OCI-M1 (cell line): ENCODE measurements at regions not wholly inside any gene's neighbourhood (a gene's known extent, or its start where the extent isn't known, plus 50 kb on each side); places are given as distances from the start of the nearest gene placed in this dataset.
"Not testable (repeated sequence)": the region's sequence is repeated elsewhere in the genome, so short reads cannot be mapped to it uniquely, and the experiment has no call there.

Experiments used
- DNase-seq: peaks from one replicate; lab custom pipeline; 2025; lab: John Stamatoyannopoulos, UW

DNA sequence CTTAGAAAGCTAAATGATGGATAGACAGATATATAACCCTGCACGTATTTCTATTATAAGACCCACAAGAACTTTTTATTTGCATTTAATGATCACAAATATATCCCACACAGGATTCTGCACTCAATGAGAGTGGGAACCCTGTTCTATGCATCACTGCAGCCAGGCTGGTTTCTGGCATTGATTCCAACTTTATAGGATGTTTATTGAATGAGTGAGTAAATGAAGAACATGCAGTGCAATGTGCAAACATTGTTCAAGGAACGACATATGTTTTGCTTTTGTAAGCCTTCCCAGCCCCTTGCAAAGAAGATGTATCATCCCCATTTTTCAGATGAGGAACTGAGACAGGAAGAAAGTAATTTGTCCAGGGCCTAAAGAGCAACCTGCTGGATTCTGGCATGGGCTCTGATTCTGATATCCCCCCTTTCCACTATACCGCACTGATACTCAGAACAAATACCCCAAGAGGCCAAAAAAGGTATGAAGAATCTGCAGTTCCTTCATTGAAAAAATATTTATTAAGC is 246.3 kb downstream of the LACC1 start:
- no peak for DNase-seq

DNA sequence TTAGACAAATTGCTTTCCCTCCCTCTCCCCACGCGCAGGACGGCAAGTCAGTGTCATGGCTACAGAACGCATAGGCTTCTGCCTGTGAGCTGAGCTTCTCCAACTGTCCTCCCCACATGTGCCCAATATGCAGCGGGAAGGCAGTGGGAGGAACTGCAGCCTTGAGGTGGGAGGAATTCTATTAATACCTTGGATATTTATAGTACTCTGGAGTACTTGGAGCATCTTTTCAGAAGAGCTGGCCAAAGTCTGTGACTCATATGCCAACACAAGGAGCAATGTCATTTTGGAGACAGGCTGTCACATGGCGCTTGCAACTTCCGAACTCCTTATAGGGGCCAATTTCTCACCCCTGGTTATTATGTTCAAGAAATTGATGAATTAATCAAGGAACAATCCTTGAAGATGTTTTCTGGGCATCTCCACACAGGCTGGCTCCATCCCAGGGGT is 245.0 kb upstream of the SERP2 start:
- DNase-seq = no peak

DNA sequence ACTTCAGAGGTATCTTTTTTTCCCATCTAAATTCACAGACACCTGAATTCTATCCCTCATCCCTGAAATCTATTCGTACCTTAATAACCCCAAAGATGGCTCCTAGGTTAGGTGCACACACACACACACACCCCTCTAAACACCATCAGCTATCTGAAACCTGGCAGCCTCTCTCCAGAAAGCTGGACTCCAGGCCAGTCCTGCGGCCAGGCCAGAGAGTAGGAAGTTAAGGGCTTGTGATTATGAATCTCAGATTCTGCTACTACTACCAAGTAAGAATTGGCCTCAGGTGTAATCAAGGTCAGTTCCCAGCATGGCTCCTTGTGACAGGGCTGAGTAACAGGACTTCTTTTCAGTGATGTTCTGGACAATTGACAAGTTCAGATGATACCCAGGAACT is 244.2 kb upstream of the SERP2 start:
- no peak for DNase-seq

DNA sequence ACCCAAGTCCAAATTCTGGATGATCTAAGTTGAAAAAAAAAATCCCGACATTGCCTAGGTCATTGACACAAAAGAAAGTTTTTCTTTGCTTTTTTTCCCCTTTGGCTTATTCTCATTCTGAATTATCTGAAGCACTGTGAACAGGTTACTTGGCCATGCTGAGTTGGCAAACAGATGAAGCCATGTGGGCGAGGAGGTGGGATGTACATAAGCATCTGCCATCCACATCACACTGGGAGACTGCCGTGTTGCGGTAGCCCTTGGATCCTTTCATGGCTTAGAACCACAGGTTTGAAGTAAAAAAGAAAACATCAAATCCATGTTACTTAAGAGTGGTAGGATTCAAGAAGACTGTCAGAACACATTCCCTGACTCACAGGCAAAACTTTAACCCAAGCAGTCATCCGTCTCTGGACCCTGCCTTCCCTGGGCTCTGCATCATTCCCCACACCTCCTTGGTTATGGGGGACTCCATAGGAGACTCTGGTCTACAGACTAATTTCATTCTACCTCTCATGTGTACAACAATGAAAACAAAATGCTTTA is 242.5 kb upstream of the SERP2 start:
- DNase-seq = no peak

DNA sequence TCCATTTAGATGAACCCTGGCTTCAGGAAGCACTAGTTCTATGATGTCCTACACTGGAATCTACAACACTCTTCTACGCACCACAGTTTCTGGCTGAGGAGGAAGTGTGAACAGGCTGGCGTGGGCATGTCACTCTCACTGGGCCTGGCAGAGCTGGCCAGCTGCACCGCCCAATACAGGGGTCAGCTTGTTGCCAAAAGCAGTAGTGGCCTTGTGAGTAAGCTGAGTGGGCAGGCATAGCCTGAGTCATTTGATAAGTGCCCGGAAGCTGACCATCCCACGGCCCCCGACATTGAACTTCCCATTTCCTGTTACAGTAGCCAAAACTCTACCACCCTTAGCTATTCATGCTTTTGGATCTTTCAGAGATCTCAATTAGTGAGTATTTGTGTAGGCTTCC is 240.9 kb upstream of the SERP2 start:
- DNase-seq = peak; percentile 45

DNA sequence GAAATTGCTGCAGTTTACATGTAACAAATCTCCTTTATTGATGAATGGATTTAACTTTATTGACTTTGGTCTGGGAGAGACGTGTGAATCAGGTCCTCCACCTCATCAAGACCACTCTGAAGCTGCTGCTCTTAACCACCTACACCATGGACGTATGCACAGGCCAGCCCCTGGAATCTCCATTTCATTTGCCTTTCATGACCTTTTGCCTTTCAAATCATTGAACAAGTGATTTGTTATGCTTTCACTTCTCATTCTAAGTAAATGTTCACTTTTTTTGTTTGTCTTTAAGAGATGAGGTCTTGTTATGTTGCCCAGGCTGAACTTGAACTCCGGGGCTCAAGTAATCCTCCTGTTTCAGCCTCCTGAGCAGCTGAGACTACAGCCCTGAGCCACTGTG is 240.0 kb upstream of the SERP2 start:
- DNase-seq = no peak

DNA sequence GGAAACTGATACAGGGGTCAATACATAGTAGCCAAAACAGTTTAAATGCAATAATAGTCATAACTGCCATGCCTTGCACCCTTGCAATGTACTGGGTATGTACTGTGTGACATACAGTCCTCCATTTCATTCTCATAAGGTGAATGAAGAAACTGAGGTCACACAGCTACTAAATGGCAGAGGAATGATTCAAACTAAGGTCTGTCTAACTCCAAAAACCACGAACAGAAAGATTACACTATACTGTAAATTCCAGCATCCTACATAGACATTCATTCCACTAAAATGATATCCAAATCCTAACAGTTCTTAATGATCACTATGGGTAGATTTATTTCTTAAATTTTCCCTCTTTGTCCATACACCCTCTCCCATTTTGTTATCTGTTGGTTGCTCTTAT is 238.1 kb upstream of the SERP2 start:
- no peak for DNase-seq

DNA sequence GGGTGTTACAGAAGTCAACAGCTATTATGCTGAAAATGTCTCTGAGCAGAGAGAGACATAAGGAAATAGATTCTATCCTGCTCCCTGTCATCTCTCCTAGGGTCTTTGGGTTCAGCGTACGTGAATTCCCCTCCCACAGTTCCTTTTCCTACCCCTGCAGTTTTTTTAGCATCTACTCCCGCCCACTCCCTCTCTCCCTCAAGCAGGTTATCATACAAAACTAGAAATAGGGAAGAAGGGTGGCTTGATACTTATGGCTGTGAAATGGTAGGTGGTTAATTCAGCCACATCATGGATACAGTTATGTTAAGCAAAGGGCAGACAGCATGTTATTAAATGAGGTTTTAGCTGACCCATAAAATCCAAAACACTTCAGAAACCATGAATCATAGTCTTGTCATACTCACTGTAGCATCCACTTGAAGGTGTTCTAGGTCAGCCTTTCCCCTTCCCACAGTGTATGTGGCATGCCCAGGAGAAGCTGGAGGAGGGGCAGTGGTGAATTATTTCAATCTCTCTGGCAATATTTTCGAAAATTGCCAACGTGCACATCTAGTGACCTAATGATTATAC is 236.8 kb upstream of the SERP2 start:
- no peak for DNase-seq

DNA sequence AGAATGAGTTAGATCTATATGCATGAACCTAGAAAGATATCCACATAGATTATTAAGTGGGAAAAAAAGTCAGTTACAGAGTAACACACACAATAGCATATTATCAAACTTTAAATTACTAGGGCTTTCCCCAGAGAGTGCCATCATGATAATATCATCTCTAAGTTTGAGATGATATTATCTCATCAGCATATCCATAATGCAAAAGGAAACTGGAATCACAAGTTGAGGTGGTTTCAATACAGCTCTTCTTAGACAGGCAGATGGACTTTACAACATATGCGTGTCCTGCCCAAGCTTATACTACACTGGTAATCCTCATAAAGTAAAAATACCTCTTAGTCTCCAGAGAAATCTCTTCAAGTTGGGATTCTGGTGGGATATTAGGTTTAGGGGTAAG is 236.2 kb upstream of the SERP2 start:
- no peak for DNase-seq

DNA sequence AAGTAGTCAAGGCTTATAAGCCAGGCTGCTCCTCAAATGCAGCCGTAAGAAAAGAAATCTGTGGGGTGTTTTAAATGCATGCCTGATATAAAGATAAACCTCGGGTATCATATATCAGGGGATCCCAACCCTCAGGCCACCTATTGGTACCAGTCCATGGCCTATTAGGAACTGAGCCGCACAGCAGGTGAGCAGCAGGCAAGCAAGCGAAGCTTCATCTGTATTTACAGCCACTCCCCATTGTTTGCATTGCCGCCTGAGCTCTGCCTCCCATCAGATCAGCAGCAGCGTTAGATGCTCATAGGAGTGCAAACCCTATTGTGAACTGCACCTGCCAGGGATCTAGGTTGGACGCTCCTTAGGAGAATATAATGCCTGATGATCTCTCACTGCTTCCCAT is 233.5 kb upstream of the SERP2 start:
- no peak for DNase-seq

DNA sequence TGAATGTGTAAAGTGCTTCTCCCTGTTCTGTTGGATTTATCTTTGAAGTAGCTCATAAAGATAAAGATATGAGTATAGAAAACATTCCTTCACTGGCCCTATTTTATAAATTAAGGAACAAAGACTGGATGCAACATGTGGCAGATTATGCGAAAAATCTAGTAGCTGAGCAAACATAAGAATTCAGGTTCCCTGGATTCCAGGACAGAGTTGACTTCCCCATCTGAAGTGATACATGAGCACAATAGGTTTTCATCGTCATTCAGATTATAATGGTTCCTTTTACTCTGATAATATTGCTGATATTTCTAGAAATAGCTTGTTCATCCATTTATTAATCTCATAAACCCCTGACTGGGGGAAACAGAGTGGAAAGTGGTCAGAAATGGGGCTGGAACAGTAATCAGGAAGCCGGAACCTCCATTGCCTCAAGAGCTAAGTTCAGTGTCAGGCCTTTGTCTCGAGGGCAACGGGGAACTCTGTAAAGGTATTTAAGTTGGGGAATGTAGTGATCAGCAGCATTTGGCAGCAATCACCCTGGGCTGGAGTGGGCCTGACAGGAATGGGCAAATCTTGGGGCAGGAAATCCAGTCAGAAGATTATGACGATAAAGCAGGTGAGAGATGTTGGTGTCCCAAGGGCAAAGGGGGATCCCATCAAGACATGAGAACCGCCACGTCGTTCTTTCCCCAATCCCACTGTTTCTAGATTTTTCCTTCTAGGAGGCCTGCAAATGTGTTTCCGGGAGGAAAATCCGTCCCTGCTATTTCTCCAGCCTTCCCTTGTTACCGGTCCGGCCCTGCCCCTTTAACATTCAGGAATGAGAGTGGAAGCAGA is 232.5 kb upstream of the SERP2 start:
- no peak for DNase-seq

DNA sequence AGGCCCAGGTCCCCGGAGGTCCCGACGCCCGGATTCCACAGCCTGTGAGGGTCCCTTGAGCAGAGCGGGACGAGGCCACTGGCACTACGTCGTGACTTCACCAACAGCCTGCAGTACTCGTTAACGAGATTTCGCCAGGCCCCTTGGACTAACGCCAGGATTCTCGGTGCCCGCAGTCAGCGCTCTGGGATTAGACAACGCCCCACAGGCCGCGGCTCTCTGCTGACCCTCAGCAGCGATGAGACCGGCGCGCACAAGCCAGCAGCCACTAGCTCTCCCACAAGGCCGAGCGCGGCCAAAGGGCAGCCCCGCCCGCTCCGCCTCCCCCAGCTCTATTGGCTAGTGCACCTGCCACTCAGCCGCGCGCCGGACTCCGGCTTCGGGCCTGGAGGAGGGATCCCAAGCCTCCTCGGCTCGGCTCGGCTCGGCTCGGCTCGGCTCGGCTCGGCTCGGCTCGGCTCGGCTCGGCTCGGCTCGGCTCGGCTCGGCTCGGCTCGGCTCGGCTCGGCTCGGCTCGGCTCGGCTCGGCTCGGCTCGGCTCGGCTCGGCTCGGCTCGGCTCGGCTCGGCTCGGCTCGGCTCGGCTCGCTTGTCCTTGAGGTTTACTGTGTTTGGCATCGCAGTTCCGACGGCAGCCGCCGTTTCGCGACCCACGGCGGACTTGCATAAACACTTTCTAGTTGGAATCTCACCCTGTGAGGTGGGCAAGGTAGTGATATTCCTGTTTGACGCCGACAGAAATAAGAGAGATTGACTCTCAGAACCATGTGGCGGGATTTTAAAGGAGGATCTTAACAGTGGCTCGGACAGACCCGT is 231.7 kb upstream of the SERP2 start:
- DNase-seq = peak; percentile 98

DNA sequence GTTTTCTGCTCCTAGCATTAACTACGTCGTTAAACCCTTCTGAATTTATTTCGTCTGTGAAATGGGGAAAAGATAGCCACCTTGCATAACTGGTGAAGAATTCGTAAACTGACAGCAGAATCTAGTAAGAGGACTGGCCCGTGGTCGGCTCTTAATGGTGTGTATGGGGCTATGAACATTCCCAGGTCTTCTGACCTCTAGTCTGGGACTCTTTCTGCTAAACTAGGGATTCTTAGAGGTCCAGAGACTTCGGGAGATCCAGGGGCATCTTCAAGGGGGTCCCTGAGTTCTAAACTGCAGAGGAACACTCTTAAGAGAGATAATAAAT is 231.1 kb upstream of the SERP2 start:
- no peak for DNase-seq

DNA sequence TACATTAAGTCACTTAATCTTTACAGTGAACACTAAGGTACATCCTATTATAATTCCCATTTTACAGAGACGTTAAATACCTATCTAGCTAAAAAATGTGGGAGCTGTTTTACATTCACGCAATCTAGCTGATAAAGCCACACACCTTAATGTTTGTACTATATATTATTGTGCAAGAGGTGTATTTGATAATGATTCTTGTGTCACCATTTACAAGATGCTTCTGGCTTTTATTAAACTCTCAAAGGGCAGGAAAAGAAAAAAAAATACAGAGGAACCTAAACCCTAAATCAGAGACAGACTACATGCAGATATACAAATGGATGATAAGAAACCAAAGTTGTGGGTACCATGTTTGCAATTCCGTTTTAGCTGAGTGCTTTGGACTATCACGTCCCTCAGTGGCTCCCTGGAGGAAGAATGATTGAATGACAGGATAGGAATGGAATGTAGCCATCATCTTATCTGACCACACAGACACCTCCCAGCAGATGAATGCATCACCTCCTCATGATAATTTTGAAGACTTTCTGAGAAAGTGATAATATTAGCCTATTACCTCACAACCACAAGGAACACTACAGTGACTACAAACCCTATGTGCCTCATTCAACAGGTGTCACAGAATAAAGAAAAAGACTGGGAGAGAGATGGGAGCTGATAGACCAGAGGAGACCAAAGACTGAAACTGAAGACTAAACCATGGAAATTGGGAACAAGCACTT is 230.5 kb upstream of the SERP2 start:
- DNase-seq = peak; percentile 74

DNA sequence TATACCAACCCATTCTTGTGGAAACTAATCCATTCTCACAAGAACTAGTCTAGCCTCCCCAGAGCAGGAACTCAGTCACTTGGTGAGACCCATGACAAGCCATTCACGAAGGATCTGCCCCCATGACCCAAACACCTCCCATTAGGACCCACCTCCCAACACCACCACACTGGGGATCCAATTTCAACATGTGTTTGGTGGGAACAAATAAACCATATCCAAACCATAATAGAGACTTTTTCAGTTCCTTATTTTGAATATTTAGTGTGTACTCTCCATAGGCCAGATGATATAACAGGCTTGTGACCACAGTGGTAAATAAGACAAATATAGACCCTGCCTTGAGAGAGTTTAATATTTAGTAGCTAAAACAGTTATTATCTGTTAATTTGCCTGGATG is 227.5 kb upstream of the SERP2 start:
- no peak for DNase-seq

DNA sequence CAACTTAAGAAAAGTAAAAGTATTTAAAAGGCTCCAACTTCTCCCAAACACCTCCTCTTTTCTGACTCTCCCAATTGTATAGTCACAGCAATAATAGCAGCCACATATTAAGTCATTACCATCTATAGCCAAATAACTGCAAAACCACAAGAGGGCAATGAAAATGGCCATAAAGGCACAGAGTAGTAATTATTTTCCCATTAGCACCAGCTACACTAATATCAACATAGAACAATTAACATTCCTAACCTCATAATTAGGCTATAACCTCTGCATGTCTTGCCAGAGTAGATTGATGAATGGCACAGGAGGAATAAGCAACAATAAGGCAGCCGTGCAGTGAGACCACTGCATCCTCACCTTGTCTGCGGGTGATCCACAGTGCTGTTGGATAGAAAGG is 226.4 kb upstream of the SERP2 start:
- no peak for DNase-seq

DNA sequence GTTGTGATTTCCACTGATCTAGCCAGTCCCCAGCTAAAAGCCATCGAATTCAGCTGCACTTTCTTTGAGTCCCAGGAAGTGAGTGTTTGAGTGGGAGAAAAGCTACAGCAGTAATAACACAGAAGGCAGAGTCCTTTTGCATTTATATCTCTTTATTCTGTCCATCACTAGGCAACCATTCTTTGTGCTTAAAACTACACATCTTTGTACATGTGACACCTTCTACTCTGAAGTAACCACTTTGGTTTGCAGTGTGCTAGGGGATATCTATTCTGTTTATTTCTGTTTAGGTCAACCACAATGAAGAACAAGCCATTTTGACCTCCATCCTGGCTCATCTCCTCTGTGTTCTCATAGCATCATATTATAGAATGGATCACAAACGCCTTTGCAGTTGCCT is 226.0 kb upstream of the SERP2 start:
- DNase-seq = no peak

DNA sequence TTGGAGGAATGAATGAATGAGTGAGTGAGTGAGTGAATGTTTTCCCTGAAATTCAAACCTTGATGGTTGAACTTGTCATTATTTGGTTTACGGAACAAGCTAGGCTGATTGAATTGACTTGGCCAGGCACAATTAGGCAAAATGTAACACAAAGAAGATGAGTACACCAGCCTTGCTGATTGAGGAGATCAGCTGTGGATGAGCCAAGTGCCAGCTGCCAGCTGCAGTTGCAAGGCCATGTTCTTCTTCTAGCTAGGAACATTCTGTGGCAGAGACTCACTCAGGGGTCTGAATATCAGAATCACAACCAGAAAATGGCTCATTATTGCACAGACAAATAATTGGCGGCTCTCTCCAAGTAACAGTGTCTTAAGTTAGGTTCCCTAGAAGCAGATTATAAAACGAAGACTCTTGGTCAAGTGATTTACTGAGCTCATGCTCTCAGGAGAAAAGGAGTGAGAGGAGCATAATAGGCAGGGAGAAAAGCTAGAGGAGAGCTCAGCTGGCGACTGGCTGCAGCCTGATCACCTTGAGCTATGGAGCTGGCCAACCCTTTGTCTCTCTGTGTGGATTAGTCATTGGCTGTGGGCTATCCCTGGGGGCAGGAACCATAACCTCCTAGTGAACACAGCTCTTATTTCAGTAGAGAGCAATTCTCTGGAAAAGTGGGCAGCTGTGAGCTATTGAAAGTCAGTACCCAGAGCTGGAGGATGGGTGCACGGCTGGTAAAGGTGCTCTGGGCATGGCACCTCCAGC is 225.3 kb upstream of the SERP2 start:
- DNase-seq = no peak

DNA sequence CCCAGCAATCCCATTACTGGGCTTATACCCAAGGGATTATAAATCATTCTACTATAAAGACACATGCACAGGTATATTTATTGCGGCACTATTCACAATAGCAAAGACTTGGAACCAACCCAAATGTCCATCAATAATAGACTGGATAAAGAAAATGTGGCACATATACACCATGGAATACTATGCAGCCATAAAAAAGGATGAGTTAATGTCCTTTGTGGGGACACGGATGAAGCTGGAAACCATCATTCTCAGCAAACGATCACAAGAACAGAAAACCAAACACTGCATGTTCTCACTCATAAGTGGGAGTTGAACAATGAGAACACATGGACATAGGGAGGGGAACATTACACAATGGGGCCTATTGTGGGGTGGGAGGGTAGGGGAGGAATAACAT is 224.4 kb upstream of the SERP2 start:
- DNase-seq = not testable (repeated sequence)

DNA sequence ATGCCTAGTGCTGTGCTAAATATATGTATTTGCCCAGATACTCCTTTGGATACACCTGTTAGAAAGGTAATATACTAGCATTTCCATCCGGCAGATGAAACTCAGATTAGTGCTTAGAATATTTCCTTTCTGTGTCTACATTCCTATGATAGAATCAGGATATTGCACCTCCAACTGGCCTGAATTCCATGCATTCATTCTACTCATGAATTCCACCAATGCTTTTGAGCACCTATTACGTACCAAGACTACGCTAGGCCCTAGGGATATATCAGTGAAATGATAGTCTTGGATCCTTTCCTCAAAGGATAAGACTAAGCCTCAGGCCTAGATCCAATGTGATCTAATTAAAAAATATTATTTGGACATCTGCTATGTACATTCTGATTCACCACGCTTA is 223.8 kb upstream of the SERP2 start:
- no peak for DNase-seq

DNA sequence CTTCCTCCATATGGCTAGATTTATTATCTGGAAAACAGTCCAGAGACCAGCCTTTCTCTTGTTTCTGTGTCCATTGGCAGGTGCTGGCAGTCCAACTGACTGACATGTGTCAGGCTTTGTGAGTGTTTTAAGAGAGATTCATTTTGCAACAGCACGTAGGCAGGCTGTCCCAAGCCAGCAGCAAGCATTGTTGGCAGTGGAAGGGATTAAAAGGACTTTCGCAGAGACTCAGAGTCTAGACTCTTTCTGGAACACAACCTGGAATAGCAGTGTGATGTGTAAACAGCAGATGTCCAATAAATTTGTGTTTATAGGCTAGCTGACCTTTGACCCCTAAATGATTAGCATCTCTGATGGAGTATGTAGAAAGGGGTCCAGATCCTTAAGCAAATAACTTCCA is 222.2 kb upstream of the SERP2 start:
- no peak for DNase-seq
